Stimulated activated CD4-positive, alpha-beta T cell treated with anti-CD3 and anti-CD28 coated beads, Interleukin-4, amount 100 ng/mL, for 48 hours (primary cell): ENCODE measurements at regions not wholly inside any gene's neighbourhood (a gene's known extent, or its start where the extent isn't known, plus 50 kb on each side); places are given as distances from the start of the nearest gene placed in this dataset.
"Not testable (repeated sequence)": the region's sequence is repeated elsewhere in the genome, so short reads cannot be mapped to it uniquely, and the experiment has no call there.

Source experiments
- DNase-seq, 2 donors: peaks; one replicate each; pipeline ENCODE4 v3.0.0-alpha.2; 2020; ENCODE audit warnings: low read depth in 2 of 2

DNA sequence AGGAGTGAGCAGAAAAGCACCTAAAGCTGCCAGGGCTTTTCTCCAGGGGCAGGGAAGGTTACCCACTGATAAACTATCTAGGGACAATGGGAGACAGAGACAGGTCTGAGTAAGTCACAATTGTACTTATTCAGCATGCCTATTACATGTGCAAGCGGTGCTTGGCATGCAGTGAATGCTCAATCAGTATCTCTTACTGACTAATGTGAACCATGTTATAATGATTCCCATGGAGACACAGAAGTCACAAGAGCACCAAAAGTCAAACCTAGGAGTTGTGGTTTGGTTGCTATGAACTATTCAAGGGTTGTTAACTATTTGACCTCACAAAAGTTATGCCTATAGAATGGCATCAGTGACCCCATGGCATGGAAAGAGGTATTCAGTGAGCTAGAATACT, 50.0 kb upstream of the RASGRP1 start:
- no peak for DNase-seq

DNA sequence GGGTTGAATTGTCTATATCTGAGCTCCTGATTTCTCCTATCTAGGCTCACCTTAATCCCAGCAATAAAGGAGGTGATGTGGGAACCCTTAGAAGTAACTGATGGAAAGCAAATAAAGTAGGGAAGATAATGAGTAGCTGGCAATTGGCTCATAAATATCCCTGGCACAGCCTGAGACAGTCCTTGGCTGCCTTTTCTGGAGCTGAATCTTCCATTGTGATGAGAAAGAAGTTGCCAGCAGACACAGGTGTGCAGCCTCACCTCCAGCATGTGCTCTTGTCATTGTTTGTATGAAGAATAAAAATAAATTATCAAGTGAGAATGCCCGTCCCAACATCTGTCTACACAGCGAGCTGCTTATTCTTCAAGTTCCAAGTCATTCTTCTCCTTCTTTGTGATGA, 53.2 kb upstream of the RASGRP1 start:
- DNase-seq = no peak

DNA sequence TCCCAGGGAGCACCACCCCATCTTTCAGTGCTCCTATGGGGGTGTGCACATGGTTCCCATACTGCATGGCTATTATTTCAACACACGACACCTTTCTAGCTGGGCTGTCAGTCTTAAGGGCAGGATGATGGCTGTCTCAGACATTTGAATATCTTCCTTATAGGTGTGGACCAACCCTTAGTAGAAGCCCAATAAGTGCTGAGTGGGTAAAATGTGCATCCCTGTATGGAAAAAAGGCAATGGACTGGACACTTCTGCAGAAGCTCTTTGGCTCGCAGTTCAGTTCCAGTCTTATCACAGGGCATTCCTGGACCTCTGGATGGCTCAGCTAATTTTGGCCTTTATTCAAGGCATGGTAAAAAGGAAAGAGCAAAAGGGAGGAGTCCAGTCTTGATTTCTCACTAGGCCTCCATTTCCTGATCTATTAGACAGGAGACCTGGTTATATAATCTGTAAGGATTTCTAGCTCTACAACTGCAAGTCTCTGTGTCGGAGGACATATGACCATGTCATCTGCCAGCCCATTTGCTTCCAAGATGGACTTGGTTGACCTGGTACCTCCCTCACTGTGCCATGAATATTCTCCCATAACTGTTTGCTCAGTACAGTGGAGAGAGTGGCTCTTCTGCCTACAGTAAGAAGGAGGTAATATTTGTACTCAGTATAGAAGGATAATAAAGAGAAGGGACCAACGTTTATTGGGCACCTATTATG, 53.8 kb upstream of the RASGRP1 start:
- DNase-seq = no peak

- no peak for DNase-seq
These were observed 55.5 kb upstream of the RASGRP1 start for GRCh38 chr15:38620098-38620497.

- DNase-seq = no peak
These were observed 56.4 kb upstream of the RASGRP1 start for GRCh38 chr15:38620851-38621594.

GRCh38 chr15:38622304-38622703, 57.7 kb upstream of the RASGRP1 start:
- DNase-seq = no peak

- no peak for DNase-seq
These were observed 58.3 kb upstream of the RASGRP1 start for GRCh38 chr15:38622908-38623307.

- DNase-seq = no peak
These were observed 59.1 kb upstream of the RASGRP1 start for GRCh38 chr15:38623744-38624143.

GRCh38 chr15:38624244-38625205, 59.9 kb upstream of the RASGRP1 start:
- DNase-seq = no peak

- no peak for DNase-seq
These were observed 61.3 kb upstream of the RASGRP1 start for GRCh38 chr15:38625886-38626285.

GRCh38 chr15:38626443-38627050, 61.9 kb upstream of the RASGRP1 start:
- no peak for DNase-seq

DNA sequence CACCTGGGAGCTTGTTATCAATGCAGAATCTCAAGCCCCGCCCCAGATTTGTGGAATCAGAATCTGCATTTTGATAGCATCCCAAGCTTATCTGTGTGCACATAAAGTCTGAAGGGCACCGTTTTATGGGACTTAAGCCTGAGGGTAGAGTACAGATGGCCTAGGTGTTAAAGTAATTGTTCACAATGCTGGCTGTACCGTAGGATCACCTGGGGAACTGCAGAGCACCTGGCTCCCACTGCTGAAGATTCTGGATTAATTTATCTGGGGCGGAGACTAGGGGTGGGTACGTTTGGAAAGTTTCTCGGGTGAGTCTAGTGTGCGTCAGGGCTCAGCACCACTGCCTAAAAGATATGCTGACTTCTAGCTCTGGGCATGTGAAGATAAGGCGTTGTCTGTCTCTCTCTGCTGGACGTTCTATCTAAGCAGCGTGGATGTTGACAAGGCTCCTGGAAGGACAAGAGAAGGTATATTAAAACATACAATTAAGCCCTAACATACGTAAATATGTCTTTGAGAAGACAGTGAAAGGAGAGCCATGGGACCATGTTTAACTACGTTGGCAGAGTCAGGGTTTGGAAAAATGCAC, 63.2 kb upstream of the RASGRP1 start:
- DNase-seq = no peak

DNA sequence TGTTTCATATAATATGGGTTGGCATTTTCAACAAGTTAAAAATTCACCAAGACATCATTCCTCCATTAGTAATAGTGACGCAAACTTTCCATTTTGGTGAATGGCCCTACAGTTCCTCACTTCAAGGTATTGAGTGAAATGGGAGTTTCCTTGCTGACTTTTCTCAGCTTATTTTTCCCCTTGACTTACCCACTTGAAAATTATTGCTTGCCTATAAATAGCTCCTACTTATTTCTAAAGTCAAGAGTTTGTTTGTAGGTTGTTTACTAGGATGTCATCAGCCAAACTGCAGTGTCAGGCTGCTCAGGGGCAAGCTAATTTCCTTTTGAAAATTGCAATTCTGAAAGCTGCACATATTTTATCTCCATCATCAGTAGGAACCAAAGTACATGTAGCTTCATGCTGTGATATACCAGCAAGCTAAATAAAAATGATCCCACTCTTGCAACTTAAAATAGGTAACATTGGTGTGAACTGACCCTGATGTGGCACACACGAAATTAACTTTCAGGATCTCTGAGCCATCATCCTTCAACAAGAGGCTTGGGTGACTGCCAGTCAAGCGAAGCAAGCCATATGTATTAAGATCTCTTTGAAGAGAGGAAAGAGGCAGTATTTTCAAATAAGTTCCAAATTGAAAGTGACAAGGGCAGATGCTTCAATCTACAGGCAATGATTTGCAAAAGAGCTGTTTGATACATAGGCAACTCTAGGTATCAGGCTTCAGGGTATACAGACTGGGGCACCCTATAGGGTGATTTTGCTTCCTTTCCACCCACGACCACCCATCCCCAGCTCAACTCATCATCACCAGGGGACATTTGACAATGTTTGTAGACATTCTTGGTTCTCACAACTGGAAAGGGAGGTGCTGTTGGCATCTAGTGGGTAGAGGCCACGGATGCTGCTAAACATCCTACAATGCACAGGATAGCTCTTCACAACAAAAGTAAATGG, 66.8 kb upstream of the RASGRP1 start:
- no peak for DNase-seq

GRCh38 chr15:38635170-38635569, 70.6 kb upstream of the RASGRP1 start:
- no peak for DNase-seq

GRCh38 chr15:38636597-38636996, 72.0 kb upstream of the RASGRP1 start:
- no peak for DNase-seq

- no peak for DNase-seq
These were observed 73.5 kb upstream of the RASGRP1 start for GRCh38 chr15:38638126-38638525.

GRCh38 chr15:38638811-38639210, 74.2 kb upstream of the RASGRP1 start:
- no peak for DNase-seq

- DNase-seq = no peak
These were observed 78.2 kb upstream of the RASGRP1 start for GRCh38 chr15:38642689-38643270.

DNA sequence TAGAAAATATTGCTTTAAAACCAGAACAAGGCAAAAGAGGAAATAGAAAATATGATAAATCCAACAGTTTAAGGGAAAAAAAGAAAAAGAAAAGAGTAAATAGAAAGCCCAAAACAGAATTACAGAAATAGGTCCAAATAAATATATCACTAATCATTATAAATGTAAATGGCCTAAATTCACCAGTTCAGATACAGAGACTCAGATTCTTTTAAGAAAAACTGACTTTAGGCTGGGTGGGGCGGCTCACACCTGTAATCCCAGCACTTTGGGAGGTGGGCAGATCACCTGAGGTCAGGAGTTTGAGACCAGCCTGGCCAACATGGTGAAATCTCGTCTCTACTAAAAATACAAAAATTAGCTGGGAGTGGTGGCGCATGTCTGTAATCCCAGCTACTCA, 79.7 kb upstream of the RASGRP1 start:
- not testable (repeated sequence) for DNase-seq

DNA sequence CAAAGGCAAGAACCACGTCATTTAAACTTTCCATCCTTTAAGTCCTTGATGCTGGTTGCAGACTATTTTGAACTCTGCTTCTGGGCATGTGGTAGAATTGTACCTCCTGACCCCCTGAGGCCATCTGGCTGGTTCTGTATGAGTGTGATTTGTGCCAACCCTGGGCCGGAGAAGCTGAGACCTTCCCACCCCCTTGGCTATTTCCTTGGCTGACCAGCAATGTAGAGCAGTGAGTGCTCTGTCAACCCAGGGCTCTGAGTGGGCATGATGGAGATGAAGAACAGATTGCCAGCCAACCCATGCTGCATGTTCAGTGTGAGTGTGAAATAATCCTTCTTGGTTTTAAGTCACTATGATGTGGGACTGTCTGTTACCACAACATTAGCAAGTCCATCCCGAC, 82.1 kb upstream of the RASGRP1 start:
- DNase-seq = no peak
